H7 (cell line): ENCODE measurements at regions not wholly inside any gene's neighbourhood (a gene's known extent, or its start where the extent isn't known, plus 50 kb on each side); places are given as distances from the start of the nearest gene placed in this dataset.
"Not testable (repeated sequence)": the region's sequence is repeated elsewhere in the genome, so short reads cannot be mapped to it uniquely, and the experiment has no call there.

Experiments used
- DNase-seq: peaks from one replicate; pipeline ENCODE4 v3.0.0; 2012
- H3K27me3 ChIP-seq: 2 replicates; pipeline ENCODE4 v1.6.0; 2011; ENCODE audit warnings: mild to moderate bottlenecking, low read length; ENCODE audit not compliant: control insufficient read depth, insufficient read depth
- H3K36me3 ChIP-seq: replicated peaks from 2 replicates; pipeline ENCODE4 v1.5.1; 2011; ENCODE audit warnings: low read length; ENCODE audit not compliant: control insufficient read depth, insufficient read depth
- H3K4me3 ChIP-seq: 2 replicates; pipeline ENCODE4 v1.5.1; 2011; ENCODE audit warnings: low read depth, mild to moderate bottlenecking, control low read depth, low read length, moderate library complexity; ENCODE audit not compliant: insufficient read depth

DNA sequence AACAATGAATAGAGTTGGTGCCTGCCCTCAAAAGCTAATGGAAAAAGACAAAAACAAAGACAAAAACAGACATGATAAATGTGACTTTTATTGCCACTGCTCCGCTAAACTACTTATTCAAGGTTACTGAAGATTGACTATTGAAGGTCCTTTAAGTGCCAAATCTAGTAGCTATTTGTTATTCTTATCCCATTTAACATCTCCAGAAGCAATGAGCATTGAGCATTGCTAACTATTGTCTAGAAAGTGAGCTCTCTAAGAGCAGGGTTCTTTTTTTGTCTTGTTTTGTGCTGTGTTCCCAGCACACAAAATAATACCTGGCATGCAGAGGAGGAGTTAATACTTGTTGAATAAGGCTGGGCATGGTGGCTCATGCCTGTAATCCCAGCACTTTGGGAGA is 95.4 kb upstream of the SFRP2 start:
- H3K4me3 ChIP-seq: no peak overlapping the region
- no peaks in the 10 kb centered on the region for H3K36me3 ChIP-seq
- no peak for DNase-seq
- H3K27me3 ChIP-seq: no peaks in the 10 kb centered on the region

DNA sequence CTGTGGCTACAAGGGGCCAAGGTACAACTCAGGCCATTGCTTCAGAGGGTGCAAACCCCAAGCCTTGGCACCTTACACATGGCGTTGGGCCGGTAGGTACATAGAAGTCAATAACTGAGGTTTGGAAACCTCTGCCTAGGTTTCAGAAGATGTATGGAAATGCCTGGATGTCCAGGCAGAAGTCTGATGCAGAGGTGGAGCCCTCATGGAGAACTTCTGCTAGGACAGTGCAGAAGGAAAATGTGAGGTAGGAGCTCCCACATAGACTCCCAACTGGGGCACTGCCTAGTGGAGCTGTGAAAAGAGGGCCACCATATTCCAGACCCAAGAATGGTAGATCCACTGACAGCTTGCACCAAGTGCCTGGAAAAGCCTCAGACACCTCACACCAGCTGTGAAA is 92.1 kb upstream of the SFRP2 start:
- DNase-seq: no peak
- Histone ChIP-seq H3K27me3 (no peaks in the 10 kb centered on the region), H3K4me3 (no peak overlapping the region), H3K36me3 (no peaks in the 10 kb centered on the region)

DNA sequence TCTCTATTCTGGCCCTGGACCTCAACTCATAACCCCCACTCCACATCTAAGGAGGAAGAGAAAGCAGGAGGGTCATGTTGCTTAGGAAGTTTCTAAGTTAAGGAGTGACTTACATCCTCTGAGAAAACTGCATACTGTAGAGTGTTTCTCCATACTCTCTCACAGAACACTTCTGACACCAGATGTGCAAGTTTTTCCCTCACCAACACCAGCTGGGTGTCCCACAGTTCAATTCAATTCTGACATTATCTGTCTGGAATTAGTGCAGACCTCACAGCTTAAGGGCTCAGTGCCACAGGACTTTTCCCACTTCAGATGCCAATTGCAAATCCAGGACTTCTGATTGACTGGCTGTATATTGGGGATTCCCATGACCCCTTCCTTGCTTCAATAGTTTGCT is 89.0 kb upstream of the SFRP2 start:
- no peaks in the 10 kb centered on the region for H3K27me3 ChIP-seq
- DNase-seq: no peak
- H3K4me3 ChIP-seq: no peak overlapping the region
- no peaks in the 10 kb centered on the region for H3K36me3 ChIP-seq

DNA sequence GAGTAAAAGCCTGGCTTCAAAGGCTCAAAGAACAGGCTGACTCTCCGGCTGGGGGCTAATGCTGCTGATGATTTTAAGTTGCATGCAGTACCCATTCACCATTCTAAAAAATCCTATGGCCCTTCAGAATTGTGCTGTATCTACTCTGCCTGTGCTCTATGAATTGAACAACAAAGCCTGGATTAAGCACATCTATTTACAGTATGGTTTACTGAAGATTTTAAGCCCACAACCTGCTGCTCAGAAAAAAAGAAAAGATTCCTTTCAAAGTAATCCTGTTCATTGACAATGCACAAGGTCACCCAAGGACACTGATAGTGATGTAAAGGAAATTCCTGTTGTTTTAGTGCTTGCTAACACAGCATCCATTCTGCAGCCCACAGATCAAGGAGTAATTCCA is 84.9 kb upstream of the SFRP2 start:
- Histone ChIP-seq H3K27me3 (no peaks in the 10 kb centered on the region), H3K4me3 (no peak overlapping the region), H3K36me3 (no peaks in the 10 kb centered on the region)
- DNase-seq: no peak

DNA sequence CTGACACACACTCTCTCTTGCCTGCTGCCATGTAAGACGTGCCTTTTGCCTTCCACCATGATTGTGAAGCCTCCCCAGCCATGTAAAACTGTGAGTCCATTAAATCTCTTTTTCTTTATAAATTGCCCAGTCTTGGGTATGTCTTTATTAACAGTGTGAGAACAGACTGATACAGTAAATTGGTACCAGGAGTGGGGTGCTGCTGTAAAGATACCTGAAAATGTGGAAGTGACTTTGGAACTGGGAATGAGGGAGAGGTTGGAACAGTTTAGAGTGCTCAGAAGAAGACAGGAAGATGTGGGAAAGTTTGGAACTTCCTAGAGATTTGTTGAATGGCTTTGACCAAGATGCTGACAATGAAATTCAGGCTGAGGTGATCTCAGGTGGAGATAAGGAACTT is 77.9 kb upstream of the SFRP2 start:
- not testable (repeated sequence) for H3K36me3 ChIP-seq, H3K27me3 ChIP-seq, H3K4me3 ChIP-seq, DNase-seq

DNA sequence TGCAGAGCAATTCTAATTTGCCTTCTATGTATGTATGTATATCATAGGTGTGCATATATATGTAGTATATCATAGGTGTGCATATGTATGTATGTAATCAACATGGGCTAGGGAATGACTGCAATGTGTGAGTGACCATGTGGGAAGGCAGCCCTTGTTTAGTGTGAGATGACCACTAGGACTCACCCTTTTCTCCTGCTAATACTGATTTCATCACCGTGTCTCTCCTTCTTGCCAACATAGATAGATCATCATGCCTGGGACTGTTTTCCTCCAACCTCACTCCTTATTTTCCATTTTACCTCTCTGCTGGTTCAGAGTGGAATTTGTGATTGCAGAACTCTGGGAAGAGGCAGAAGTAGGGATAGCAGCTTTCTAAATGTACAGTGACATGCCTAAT is 63.6 kb upstream of the SFRP2 start:
- Histone ChIP-seq H3K4me3 (no peak overlapping the region), H3K36me3 (no peaks in the 10 kb centered on the region), H3K27me3 (no peaks in the 10 kb centered on the region)
- DNase-seq: no peak

DNA sequence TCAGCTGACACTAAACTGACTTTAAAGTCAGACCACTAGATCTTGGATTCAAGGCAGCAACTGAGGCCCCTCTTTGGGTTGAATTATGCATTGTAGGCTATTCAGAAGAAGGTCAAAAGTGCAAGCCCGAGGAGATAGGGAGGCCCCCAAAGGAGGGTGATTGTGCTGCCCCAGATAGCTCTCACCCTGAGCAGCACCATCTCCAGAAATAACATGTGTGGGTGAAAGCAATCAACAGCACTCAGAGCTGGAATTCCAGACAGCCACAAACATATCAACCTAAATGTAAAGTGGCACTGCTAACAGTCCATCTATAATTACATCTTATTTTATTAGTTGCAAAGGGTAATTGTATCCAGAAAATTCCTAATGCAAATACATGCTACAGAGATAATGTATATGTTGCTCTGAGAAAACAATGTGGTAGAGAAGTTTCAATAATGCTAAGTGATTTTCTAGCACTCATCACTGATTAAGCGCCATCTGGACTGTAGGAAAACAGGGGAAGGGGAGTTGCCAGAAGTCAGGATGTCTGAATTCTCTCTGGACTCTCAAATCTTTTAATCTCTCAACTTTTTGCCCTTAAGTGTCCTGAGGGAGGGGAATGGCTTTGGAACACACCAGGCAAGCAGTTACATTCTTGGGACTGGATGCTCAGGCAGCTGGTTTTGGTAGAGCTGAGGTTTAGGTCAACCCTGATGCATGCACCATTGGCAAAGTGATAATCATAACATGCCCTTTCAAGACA is 61.8 kb upstream of the SFRP2 start:
- DNase-seq: no peak
- H3K36me3 ChIP-seq: no peaks in the 10 kb centered on the region
- H3K27me3 ChIP-seq: no peaks in the 10 kb centered on the region
- no peak overlapping the region for H3K4me3 ChIP-seq

DNA sequence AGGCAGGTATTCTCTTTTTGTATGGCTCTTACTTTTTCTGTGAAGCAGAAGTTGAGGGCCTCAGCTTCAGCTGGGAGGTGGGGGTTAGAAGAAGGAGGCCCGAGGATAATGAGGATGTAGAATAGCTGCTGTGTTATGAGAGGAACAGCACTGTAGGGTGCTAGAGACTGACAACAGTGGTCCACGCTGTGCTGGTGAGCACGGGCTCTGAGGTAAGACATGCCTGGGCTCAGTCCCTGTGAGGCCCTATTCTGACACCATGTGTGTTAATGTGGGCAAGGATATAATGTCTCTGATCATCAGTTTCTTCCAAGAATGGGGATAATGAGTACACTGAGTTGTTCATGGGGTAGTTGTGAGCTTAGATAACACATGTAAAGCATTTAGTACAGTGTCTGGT is 55.3 kb upstream of the SFRP2 start:
- Histone ChIP-seq H3K36me3 (no peaks in the 10 kb centered on the region), H3K27me3 (no peaks in the 10 kb centered on the region), H3K4me3 (no peak overlapping the region)
- no peak for DNase-seq
